ENCODE measurements at regions not wholly inside any gene's neighbourhood (a gene's known extent, or its start where the extent isn't known, plus 50 kb on each side); places are given as distances from the start of the nearest gene placed in this dataset.

DNA sequence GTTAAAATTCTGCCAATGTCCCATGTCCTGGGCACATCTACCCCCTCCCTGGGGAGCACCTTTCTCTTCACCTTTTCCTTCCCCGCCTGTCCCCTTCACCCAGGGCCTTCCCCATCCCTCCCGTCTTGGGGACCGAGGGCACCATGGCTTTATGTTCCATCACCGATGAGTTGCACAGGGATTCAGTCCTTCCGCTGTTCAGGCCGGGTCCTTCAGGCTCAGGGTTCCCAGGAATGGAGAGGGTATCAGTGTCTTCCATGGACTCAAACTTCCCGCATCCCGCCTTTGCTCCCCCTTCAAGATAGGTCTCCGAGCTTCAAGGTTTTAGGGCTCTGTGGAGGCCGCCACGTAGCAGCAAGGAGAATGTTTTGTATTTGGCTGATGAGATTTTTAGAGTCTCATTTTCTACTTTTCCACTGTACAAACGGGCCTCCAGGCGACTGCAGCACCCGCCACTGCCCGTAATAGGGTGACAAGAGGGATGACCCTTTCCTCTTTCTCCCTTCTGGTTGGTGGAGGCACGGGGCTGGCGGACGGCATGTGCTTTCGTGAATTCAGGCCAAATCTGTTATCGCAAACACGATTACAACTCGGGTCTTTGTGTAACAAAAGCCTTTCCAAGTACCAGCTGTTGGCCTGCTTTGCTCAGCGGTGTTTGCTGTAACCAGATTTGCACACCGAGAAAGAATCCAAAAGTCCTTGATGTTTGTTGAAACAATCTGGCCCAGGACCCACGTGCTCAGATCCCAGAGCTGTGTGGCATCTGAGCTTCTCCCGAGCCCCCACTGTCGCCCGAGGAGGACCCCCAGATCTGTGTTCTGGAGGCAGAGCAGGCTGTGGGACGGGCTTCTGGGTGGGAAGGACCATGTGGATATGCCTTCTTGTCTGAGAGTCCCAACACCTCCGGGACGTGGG lies 236.3 kb downstream of the SEC14L1 start:
- ATAC-seq (ENCODE audit: poor library complexity) (no peak), DNase-seq (no peak)
- H3K4me1 Mint-ChIP-seq (ENCODE audit: low read depth): peaks cover 85% of the 10 kb centered on the region
- POLR2A ChIA-PET: interaction anchor here (0.6 to 6.1 kb wide), 26 partner anchors 8 to 581 kb away, joined by 3 to 91 read pairs (median 11); partner anchors contain the start of gene TNRC6C
- peaks cover 11% of the 10 kb centered on the region for H3K36me3 ChIP-seq (ENCODE audit: insufficient read depth, low read length)
- intact Hi-C loops (cut with DNase I, micrococcal nuclease): loop anchor here in 1 of 2 experiments (1.0 kb wide), 1 partner anchor 46 kb away; no protein-coding TSS in a partner anchor
- peaks cover 37% of the 10 kb centered on the region for H3K36me3 Mint-ChIP-seq (ENCODE audit: low read depth)
- H3K4me1 ChIP-seq (ENCODE audit: insufficient read depth, low read length): peaks cover 86% of the 10 kb centered on the region
- no peaks in the 10 kb centered on the region for H3K9me3 Mint-ChIP-seq
- no peak for TF ChIP-seq CTCF (IDR thresholded peaks at IDR 0.05)
- no peaks in the 10 kb centered on the region for H3K27me3 Mint-ChIP-seq
- H3K9me3 ChIP-seq (ENCODE audit: control insufficient read depth in 1 of 2, insufficient read depth in 1 of 2, low read length in 2 of 2): no peaks in the 10 kb centered on the region
- H3K27ac Mint-ChIP-seq: peak overlapping the region; percentile 93
- H3K27ac ChIP-seq (ENCODE audit: low read depth in 1 of 2, low read length in 2 of 2): peak overlapping the region; percentile 61 to 82
- CTCF ChIA-PET: interaction anchor here (2.0 to 6.9 kb wide), 3 partner anchors 12 to 44 kb away, joined by 17 to 40 read pairs (median 26); no protein-coding TSS in a partner anchor
- H3K27me3 ChIP-seq (ENCODE audit: control insufficient read depth in 1 of 2, insufficient read depth in 2 of 2, low read length in 2 of 2): no peaks in the 10 kb centered on the region
- peak overlapping the region; percentile 100 for H3K4me3 ChIP-seq (ENCODE audit: low read length)
- H3K4me3 Mint-ChIP-seq: peak overlapping the region; percentile 100

- Mint-ChIP-seq H3K4me1 (ENCODE audit: low read depth) (peaks cover 87% of the 10 kb centered on the region), H3K27ac (peak overlapping the region; percentile 93), H3K4me3 (peak overlapping the region; percentile 54), H3K9me3 (no peaks in the 10 kb centered on the region), H3K36me3 (ENCODE audit: low read depth) (peaks cover 37% of the 10 kb centered on the region), H3K27me3 (no peaks in the 10 kb centered on the region)
- Histone ChIP-seq H3K36me3 (ENCODE audit: insufficient read depth, low read length) (peaks cover 11% of the 10 kb centered on the region), H3K4me3 (ENCODE audit: low read length) (peak overlapping the region; percentile 100), H3K27me3 (ENCODE audit: control insufficient read depth in 1 of 2, insufficient read depth in 2 of 2, low read length in 2 of 2) (no peaks in the 10 kb centered on the region), H3K9me3 (ENCODE audit: control insufficient read depth in 1 of 2, insufficient read depth in 1 of 2, low read length in 2 of 2) (no peaks in the 10 kb centered on the region), H3K4me1 (ENCODE audit: insufficient read depth, low read length) (peaks cover 86% of the 10 kb centered on the region), H3K27ac (ENCODE audit: low read depth in 1 of 2, low read length in 2 of 2) (peak overlapping the region in 1 of 2 donors; percentile 82)
- DNase-seq (no peak), ATAC-seq (ENCODE audit: poor library complexity) (no peak)
- intact Hi-C loops (cut with DNase I, micrococcal nuclease): no loop called here
- CTCF ChIA-PET: interaction anchor here (2.0 to 6.9 kb wide), 2 partner anchors 23 to 45 kb away, joined by 17 to 40 read pairs; no protein-coding TSS in a partner anchor
- POLR2A ChIA-PET: interaction anchor here (0.6 to 6.1 kb wide), 9 partner anchors 14 to 58 kb away, joined by 3 to 91 read pairs (median 29); no protein-coding TSS in a partner anchor
- no peak for TF ChIP-seq CTCF (IDR thresholded peaks at IDR 0.05)
These were observed 237.0 kb downstream of the SEC14L1 start for GRCh38 chr17:77377710-77378235.

DNA sequence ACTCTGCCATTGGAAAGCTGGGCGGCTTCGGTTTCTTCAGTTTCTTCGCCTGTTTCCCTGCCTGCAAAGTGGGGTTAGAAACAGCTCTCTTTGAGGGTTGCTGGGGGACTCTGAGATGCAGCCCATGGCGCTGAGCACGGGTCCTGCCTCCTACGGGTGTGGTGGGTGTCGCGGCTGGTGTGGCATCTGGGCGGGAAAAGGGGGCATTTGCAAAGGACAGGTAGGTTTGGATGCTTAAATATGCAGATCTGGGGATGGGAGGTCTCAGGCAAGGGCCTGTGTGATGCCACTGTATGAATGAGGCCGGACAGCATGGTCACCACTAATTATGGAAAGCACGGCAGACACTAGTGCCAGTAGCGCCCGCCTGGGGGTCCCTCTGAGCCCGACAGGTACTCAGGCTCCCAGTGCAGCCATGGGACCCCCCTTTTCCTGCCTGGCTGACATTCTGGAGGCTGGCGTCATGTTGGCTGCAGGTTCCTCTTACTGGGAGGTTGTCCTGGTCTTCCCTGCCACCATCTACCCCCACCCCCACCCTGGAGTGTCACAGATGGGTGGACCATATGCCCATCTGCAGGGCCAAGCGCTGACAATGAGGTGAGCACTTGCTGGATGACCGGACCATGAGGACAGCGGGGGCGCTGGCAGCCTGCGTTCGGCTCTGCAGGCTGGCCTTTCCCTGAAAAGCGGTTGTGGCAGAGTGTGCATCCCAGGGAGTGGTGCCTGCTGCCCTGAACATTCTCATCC lies 237.7 kb downstream of the SEC14L1 start:
- H3K27ac Mint-ChIP-seq: peak overlapping the region; percentile 93
- no peak for TF ChIP-seq CTCF (IDR thresholded peaks at IDR 0.05)
- H3K9me3 Mint-ChIP-seq: no peaks in the 10 kb centered on the region
- peaks cover 37% of the 10 kb centered on the region for H3K36me3 Mint-ChIP-seq (ENCODE audit: low read depth)
- ATAC-seq (ENCODE audit: poor library complexity): no peak
- intact Hi-C loops (cut with DNase I, micrococcal nuclease): no loop called here
- H3K27me3 Mint-ChIP-seq: no peaks in the 10 kb centered on the region
- no peaks in the 10 kb centered on the region for H3K9me3 ChIP-seq (ENCODE audit: control insufficient read depth in 1 of 2, insufficient read depth in 1 of 2, low read length in 2 of 2)
- no peaks in the 10 kb centered on the region for H3K27me3 ChIP-seq (ENCODE audit: control insufficient read depth in 1 of 2, insufficient read depth in 2 of 2, low read length in 2 of 2)
- H3K27ac ChIP-seq (ENCODE audit: low read depth in 1 of 2, low read length in 2 of 2): no peak overlapping the region
- H3K4me1 Mint-ChIP-seq (ENCODE audit: low read depth): peaks cover 94% of the 10 kb centered on the region
- CTCF ChIA-PET: interaction anchor here (6.9 kb wide), 1 partner anchor 46 kb away, joined by 40 read pairs; no protein-coding TSS in a partner anchor
- peaks cover 11% of the 10 kb centered on the region for H3K36me3 ChIP-seq (ENCODE audit: insufficient read depth, low read length)
- no peak overlapping the region for H3K4me3 ChIP-seq (ENCODE audit: low read length)
- H3K4me3 Mint-ChIP-seq: peak overlapping the region; percentile 54
- no peak for DNase-seq
- POLR2A ChIA-PET: interaction anchor here (0.6 to 6.1 kb wide), 5 partner anchors 13 to 57 kb away, joined by 3 to 91 read pairs (median 58); no protein-coding TSS in a partner anchor
- H3K4me1 ChIP-seq (ENCODE audit: insufficient read depth, low read length): peaks cover 93% of the 10 kb centered on the region
